DMS153 treated with DMSO at 0.1 percent for 48 hours (cell line): ENCODE measurements at regions not wholly inside any gene's neighbourhood (a gene's known extent, or its start where the extent isn't known, plus 50 kb on each side); places are given as distances from the start of the nearest gene placed in this dataset.
"Not testable (repeated sequence)": the region's sequence is repeated elsewhere in the genome, so short reads cannot be mapped to it uniquely, and the experiment has no call there.

ENCODE experiments used
- DNase-seq: peaks from one replicate; lab custom pipeline; 2025; ENCODE audit not compliant: unreplicated experiment; lab: John Stamatoyannopoulos, UW

GRCh38 chr5:52148679-52149078 is 639.0 kb upstream of the ITGA1 start:
- DNase-seq: no peak

- DNase-seq: no peak
Measured at GRCh38 chr5:52150501-52150900, 637.2 kb upstream of the ITGA1 start.

GRCh38 chr5:52156809-52157208 is 630.9 kb upstream of the ITGA1 start:
- DNase-seq: not testable (repeated sequence)

- not testable (repeated sequence) for DNase-seq
Measured at GRCh38 chr5:52165806-52166205, 621.9 kb upstream of the ITGA1 start.

GRCh38 chr5:52173133-52173532 is 614.6 kb upstream of the ITGA1 start:
- no peak for DNase-seq

- no peak for DNase-seq
Measured at GRCh38 chr5:52177193-52177592, 610.5 kb upstream of the ITGA1 start.

- no peak for DNase-seq
Measured at GRCh38 chr5:52181403-52181802, 606.3 kb upstream of the ITGA1 start.

GRCh38 chr5:52190737-52191136 is 597.0 kb upstream of the ITGA1 start:
- DNase-seq: no peak

- no peak for DNase-seq
Measured at GRCh38 chr5:52199833-52200232, 587.9 kb upstream of the ITGA1 start.

GRCh38 chr5:52202256-52202655 is 585.5 kb upstream of the ITGA1 start:
- DNase-seq: no peak

- DNase-seq: no peak
Measured at GRCh38 chr5:52204310-52204709, 583.4 kb upstream of the ITGA1 start.
